ENCODE measurements at regions not wholly inside any gene's neighbourhood (a gene's known extent, or its start where the extent isn't known, plus 50 kb on each side); places are given as distances from the start of the nearest gene placed in this dataset.

DNA sequence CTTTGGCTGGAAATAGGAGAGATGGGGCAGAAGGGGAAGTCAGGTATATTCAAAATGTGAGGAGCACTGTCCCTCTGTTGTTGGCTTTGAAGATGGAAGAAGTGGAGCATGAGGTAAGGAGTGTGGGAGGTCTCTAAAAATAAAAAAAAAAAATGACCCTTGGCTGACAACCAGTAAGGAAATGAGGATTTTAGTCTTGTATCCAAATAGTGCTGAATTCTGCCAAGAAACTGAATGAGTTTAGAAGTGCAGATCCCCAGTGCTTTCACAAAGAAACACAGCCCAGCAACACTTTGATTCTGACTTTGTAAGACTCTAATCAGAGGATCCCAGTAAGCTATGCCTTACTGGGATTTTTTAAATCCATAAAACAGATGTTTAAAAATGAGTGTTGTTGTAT lies 367.9 kb downstream of the CYLC2 start:
- no peak overlapping the region for H3K4me3 Mint-ChIP-seq
- H3K27ac Mint-ChIP-seq: no peak overlapping the region
- no peaks in the 10 kb centered on the region for H3K27me3 Mint-ChIP-seq
- intact Hi-C loops (cut with micrococcal nuclease): no loop called here
- H3K9me3 Mint-ChIP-seq: no peaks in the 10 kb centered on the region
- TF ChIP-seq, protein P1, sequence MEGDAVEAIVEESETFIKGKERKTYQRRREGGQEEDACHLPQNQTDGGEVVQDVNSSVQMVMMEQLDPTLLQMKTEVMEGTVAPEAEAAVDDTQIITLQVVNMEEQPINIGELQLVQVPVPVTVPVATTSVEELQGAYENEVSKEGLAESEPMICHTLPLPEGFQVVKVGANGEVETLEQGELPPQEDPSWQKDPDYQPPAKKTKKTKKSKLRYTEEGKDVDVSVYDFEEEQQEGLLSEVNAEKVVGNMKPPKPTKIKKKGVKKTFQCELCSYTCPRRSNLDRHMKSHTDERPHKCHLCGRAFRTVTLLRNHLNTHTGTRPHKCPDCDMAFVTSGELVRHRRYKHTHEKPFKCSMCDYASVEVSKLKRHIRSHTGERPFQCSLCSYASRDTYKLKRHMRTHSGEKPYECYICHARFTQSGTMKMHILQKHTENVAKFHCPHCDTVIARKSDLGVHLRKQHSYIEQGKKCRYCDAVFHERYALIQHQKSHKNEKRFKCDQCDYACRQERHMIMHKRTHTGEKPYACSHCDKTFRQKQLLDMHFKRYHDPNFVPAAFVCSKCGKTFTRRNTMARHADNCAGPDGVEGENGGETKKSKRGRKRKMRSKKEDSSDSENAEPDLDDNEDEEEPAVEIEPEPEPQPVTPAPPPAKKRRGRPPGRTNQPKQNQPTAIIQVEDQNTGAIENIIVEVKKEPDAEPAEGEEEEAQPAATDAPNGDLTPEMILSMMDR (IDR thresholded peaks at IDR 0.05): no peak
- no peaks in the 10 kb centered on the region for H3K36me3 Mint-ChIP-seq (ENCODE audit: low read depth)
- CTCF ChIA-PET: no interaction called here
- POLR2A ChIA-PET: no interaction called here
- DNase-seq: no peak
- H3K4me1 Mint-ChIP-seq (ENCODE audit: low read depth): no peaks in the 10 kb centered on the region
- no peak for ATAC-seq

DNA sequence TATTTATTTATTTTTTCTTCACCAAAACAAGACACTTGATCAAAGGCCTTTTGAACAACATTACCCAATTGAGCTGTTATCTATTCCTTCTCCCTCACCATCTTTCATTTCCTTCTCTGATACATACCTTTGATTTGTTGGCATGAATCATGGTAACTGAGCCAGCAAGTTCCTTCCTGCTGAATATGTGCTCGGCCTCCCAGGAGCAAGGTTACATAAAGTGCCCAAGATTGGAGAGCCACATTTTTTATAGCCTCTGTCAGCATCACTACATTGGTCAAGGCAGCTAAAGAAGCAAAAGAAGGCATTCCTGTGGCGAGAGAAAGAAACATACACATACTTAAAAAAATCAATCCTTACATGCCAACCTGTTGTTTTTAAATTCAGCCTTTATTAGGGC lies 369.6 kb downstream of the CYLC2 start:
- DNase-seq (no peak), ATAC-seq (no peak)
- H3K36me3 Mint-ChIP-seq (ENCODE audit: low read depth): no peaks in the 10 kb centered on the region
- ChIA-PET CTCF (interaction anchor here (1.5 kb wide), 1 partner anchor 12 kb away, joined by 3 read pairs; no protein-coding TSS in a partner anchor), POLR2A (no interaction called here)
- H3K27ac Mint-ChIP-seq: no peak overlapping the region
- intact Hi-C loops (cut with micrococcal nuclease): no loop called here
- no peak overlapping the region for H3K4me3 Mint-ChIP-seq
- TF ChIP-seq, protein P1 (IDR thresholded peaks at IDR 0.05): no peak
- H3K27me3 Mint-ChIP-seq: no peaks in the 10 kb centered on the region
- no peaks in the 10 kb centered on the region for H3K9me3 Mint-ChIP-seq
- no peaks in the 10 kb centered on the region for H3K4me1 Mint-ChIP-seq (ENCODE audit: low read depth)

DNA sequence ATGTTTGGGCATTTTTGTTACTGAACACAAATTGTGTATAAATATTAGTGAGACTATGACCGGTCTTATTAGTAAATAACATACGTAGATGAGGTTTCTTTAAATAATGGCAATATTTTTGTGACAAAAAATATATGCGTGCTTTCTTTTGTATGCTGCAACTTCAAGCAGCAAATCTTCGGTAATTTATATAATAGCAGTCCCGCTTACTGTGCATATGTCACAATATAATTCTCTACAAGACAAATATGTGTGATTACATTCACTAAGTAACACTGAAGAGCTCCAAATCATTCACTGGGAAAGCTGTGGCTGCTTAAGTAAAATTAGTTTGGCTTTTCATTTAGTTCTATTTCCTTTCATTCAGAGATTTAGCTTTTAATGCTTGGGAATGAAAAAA lies 376.0 kb downstream of the CYLC2 start:
- H3K36me3 Mint-ChIP-seq (ENCODE audit: low read depth): no peaks in the 10 kb centered on the region
- DNase-seq: no peak
- H3K4me1 Mint-ChIP-seq (ENCODE audit: low read depth): no peaks in the 10 kb centered on the region
- no peak for ATAC-seq
- no peaks in the 10 kb centered on the region for H3K27me3 Mint-ChIP-seq
- POLR2A ChIA-PET: no interaction called here
- H3K27ac Mint-ChIP-seq: no peak overlapping the region
- H3K4me3 Mint-ChIP-seq: no peak overlapping the region
- intact Hi-C loops (cut with micrococcal nuclease): no loop called here
- TF ChIP-seq, protein P1 (IDR thresholded peaks at IDR 0.05): no peak
- peaks cover 2% of the 10 kb centered on the region for H3K9me3 Mint-ChIP-seq
- CTCF ChIA-PET: no interaction called here

DNA sequence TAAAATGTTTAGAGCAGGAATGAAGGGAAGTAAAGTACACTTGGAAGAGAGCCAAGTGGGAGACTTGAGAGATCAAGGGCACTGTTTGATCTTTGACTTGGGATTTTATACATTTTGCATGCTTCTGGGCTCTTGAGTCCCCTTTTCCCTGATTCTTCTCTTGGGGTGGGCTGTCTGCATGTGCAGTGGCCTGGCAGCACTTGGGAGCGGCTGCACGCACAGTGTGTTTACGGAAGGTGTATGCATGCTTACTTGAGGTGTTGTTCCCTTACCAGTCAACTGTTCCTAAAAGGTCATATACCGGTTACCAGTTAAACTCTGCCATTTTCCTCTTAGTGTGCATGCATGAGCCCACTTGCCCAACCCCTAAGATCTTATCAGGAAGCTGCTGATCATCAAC lies 377.7 kb downstream of the CYLC2 start:
- H3K4me3 Mint-ChIP-seq: no peak overlapping the region
- intact Hi-C loops (cut with micrococcal nuclease): no loop called here
- H3K27ac Mint-ChIP-seq: no peak overlapping the region
- ChIA-PET POLR2A (no interaction called here), CTCF (no interaction called here)
- TF ChIP-seq, protein P1 (IDR thresholded peaks at IDR 0.05): no peak
- H3K27me3 Mint-ChIP-seq: no peaks in the 10 kb centered on the region
- ATAC-seq: no peak
- no peak for DNase-seq
- peaks cover 2% of the 10 kb centered on the region for H3K9me3 Mint-ChIP-seq
- no peaks in the 10 kb centered on the region for H3K36me3 Mint-ChIP-seq (ENCODE audit: low read depth)
- H3K4me1 Mint-ChIP-seq (ENCODE audit: low read depth): no peaks in the 10 kb centered on the region

DNA sequence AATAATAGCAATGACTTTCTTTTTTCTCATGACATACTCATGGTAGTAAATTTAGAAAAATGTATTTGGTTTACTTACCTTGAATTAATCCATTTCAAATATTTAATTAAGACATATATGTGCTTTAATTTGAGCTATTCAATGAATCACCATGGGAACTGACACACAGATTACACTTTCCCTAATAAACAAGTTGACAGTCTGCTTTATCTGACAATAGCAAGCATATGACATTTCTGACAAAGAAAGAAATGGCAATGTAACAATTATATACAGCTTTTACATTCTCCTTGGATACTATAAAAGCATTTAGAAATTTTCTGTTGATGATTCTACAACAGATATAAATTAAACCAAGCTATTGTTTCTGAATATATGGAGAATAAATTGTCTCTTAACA lies 382.5 kb downstream of the CYLC2 start:
- intact Hi-C loops (cut with micrococcal nuclease): no loop called here
- Mint-ChIP-seq H3K27ac (no peak overlapping the region), H3K27me3 (no peaks in the 10 kb centered on the region), H3K4me3 (no peak overlapping the region), H3K4me1 (ENCODE audit: low read depth) (no peaks in the 10 kb centered on the region), H3K36me3 (ENCODE audit: low read depth) (no peaks in the 10 kb centered on the region), H3K9me3 (no peaks in the 10 kb centered on the region)
- ChIA-PET POLR2A (interaction anchor here (0.7 kb wide), 1 partner anchor 22 kb away, joined by 3 read pairs; no protein-coding TSS in a partner anchor), CTCF (no interaction called here)
- TF ChIP-seq, protein P1 (IDR thresholded peaks at IDR 0.05): no peak
- ATAC-seq: no peak
- DNase-seq: no peak
